ENCODE measurements at regions not wholly inside any gene's neighbourhood (a gene's known extent, or its start where the extent isn't known, plus 50 kb on each side); places are given as distances from the start of the nearest gene placed in this dataset.
"Not testable (repeated sequence)": the region's sequence is repeated elsewhere in the genome, so short reads cannot be mapped to it uniquely, and the experiment has no call there.

- DNase-seq, result not testable (repeated sequence)
Observed at GRCh38 chr16:88202856-88203681, 179.7 kb upstream of the ZNF469 start.

DNA sequence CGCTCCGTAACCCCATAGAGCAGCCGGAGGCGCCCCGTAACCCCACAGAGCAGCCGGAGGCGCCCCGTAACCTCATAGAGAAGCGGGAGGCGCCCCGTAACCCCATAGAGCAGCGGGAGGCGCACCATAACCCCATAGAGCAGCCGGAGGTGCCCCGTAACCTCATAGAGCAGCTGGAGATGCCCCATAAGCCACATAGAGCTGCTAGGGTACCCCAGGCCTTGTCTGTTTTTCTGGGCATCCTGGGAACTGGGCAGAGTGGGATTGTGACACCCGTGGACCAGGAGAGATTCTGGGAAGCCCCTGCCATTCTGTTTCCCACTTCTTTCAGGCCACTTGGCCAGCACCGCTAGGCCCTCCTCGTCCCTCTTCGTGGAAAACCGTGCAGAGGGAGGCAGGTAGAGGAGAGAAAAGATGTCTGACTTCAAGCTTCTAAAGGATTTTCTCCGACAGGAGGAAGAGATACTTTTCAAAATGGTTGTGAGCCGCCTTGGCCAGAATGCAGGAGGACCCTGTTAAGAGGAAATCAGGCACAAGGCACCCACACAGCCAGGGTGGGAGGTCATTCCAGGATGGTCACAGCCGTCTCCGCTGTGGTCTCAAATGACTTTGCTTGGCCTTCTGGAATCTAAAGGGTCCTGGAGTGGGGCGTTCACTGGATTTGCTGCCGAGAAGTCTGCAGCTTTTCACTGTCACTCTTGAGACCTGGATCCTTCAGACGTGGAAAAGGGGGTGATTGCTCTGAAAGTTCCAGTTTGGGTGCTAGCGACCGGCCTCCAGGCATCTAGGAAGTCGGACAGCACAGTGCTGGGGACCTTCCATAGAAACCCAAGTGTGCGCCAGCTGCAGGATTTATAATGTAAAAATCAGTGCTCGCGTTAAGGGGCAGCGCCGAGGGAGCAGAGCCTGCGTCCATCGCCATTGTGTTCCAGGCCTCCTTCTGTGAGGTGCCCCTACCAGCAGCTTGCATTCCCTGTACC is 178.3 kb upstream of the ZNF469 start:
- not testable (repeated sequence) for DNase-seq

- DNase-seq, result not testable (repeated sequence)
Observed at GRCh38 chr16:88205482-88205881, 177.3 kb upstream of the ZNF469 start.

GRCh38 chr16:88206006-88206405 is 176.8 kb upstream of the ZNF469 start:
- not testable (repeated sequence) for DNase-seq

- not testable (repeated sequence) for DNase-seq
Observed at GRCh38 chr16:88206516-88206915, 176.2 kb upstream of the ZNF469 start.

GRCh38 chr16:88208112-88208511 is 174.6 kb upstream of the ZNF469 start:
- no peak for DNase-seq

DNA sequence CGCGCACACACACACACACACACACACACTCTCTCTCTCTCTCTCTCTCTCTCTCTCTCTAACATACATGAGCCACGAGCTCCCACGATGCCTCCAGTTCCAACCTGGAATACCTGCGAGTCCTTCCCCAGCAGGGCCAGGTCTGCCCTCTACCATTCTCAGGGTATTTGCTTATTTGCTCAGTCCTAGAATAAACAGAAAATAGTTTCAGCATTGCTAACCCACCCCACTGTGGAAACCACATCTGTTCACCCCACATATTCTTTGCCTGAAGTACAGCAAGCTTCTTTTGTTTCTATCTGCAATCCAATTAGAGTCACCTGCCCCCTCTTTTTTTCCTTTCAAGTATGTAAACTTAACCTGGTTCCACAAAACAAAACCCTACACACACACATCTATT is 174.0 kb upstream of the ZNF469 start:
- DNase-seq, result not testable (repeated sequence)

- not testable (repeated sequence) for DNase-seq
Observed at GRCh38 chr16:88209579-88209978, 173.2 kb upstream of the ZNF469 start.

GRCh38 chr16:88213937-88214336 is 168.8 kb upstream of the ZNF469 start:
- peak; percentile 11 for DNase-seq

DNA sequence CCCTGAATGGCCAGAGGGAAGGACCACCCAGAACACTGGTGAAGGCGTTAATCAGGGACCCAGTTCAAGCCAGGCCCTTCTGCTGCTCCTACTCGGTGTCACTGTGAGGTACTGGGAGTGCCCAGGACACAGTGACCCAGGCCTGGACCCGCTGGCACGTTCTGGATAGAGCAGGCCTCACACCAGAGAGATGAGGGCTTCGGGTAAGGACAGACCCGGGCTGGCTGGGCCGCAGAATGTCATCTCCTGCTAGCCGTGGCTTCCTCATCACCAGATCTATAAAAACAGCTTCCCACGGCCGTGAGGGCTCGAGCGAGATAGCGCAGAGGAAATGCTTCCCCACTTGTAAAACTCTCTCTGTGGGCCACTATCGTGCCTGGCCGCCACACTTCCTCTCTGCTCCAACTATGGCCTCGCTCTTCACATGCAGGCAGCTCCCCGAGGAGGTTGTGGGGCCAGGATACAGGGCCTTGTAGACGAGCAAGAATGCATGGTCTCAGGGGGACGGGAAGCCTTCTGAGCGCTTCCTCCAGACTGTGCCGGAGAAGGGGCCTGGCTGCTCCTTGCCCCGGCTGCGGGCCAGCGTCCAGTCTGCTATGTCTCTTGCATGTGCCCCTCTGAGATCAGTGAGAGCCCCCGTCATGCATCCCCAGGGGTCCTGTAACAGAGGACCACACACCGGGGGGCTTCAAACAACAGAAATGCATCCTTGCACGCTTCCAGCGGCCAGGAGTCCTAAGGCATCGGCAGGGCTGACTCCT is 161.6 kb upstream of the ZNF469 start:
- DNase-seq, result not testable (repeated sequence)

DNA sequence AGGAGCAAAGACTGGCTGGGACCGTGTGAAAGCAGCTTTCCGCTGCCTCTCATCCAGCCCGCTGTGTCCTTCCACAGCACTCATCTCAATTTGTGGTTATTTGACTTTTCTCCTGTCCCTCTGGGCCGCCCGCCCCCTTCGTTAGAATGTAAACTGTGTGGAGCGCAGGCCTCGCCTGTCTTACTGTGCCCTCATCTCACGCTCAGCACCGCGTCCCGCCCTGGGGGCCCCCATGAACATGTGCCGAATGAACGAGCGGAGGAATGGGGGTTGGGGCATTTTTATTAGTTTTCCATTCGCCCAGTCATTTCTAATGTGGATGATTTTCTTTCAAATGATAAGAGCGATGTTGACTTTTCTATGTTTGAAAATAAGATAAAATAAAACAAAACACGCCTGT is 159.1 kb upstream of the ZNF469 start:
- DNase-seq, result not testable (repeated sequence)

DNA sequence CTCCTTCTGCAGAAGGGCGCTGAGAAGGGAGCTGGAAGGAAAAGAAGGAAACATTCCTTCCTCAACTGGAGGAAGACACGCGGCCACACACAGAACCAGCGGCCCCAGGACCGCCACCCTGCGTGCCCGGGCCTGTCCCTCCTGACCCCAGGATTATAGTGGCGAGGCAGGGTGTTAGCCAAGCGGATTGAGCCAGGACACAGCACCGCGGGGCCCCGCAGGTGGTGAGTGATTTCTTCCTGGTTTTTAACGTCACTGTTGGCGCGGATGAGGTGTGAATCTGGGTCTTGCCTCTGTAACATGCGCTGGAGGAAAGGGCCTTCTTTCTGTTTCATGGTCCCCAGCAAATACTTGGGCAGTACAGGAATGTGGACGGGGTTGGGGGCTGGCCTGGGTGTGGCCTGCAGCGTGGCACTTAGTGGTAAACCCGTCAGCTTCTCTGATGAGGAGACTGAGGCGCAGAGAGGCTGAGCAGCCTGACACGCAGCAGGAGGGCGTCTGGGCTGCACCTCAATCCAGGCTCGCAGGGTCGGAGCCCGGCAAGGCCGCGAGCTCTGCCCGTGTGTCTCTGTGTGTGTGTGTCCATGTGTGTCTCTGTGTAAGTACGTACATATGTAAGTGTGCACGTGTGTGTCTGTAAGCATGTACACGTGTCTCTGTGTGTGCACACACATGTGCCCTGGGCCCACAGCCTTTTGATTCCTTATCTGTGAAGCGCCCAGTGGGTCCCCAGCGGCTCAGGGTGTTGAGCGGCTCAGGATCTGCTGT is 158.4 kb upstream of the ZNF469 start:
- DNase-seq, result not testable (repeated sequence)

DNA sequence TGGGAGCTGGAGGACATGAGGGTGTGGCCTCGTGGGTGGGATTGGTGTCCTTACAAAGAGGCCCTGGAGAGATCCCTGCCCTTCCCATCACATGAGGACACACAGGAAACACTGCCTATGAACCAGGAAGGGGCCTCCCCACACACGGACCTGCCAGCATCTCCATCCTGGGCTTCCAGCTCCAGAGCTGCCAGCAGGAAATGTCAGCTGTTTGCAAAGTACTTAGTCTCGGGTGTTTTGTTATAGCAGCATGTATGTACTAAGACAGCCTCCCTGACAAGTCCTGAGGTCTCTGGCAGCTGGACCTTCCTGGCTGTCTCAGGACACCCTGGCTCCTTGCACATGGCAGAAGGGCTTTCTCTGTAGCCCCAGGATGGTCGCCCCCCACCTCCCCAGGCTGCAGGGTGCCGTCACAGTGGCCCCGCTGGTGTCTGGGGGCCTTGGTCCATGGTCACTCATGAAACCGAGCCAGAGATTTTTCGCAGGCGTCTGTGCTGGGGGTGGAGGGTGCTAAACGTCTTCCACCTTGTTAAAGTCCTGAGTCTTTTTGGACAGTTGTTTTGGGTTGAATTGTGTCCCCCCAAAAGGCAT is 157.0 kb upstream of the ZNF469 start:
- not testable (repeated sequence) for DNase-seq

- not testable (repeated sequence) for DNase-seq
Observed at GRCh38 chr16:88226302-88226701, 156.5 kb upstream of the ZNF469 start.

DNA sequence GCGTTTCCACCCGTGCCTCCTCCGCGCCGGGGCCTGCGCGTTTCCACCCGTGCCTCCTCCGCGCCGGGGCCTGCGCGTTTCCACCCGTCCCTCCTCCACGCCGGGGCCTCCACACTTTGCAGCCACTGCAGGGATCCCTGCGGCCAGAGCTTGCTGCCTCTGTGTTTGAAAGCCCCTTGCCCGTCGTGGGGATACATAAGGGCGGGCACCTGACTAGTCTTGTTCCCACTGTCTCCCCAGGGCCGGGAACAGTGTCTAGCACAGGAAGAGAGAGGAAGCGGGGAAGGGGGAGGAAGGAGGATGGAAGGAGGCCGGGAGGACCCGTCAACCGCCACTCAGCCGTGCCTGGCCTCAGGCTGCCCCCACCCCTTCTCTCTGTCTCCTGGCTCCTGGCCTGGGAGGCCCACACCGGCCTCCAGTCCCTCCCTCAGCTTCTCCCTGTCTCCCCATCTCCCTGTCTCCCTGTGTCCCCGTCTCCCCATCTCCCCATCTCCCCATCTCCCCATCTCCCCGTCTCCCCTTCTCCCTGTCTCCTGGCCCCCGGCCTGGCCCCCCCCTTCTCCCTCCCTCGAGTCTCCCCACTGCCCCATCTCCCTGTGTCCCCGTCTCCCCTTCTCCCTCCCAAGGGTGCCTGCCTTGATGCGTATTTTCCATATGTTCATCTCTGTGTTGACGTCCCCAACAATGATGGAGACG is 155.6 kb upstream of the ZNF469 start:
- not testable (repeated sequence) for DNase-seq

GRCh38 chr16:88227722-88228482 is 154.9 kb upstream of the ZNF469 start:
- DNase-seq, result not testable (repeated sequence)

DNA sequence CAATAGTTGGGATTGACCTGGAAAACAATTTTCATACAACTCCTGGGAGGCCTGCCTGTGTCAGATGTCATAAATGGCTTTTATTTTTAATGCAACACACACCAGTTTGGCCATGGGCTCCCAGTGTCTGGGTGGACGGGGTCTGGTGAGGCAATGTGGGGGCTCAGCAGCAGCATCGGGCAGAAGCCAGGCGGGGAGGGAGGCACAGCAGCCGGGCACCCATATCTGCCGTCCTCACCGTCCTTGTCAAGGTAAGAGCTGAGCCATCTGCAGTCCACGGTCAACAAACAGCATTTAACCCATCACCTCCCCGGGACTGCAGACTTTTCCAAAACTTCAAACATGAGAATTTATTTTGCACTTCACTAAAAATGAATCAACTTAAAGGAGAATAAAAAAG is 154.0 kb upstream of the ZNF469 start:
- DNase-seq, result not testable (repeated sequence)

DNA sequence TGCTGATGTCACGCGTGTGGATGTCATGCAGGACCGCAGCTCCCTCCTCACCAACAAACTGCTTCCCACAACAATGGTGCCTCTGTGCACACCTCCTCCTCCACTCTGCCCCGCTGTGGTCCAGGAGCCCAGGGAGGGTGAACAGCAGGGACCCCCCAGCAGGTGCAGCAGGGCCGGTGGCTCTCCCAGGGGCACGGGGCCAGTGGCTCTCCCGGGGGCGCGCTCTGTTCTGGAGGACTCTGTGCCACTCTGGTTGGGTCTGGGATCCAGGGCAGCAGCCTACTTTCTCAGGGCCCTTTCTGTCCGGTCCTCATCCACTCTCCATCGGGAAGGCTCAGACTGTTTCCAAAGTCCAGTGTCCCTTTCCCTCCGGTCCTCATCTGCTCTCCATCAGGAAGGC is 153.0 kb upstream of the ZNF469 start:
- DNase-seq, result not testable (repeated sequence)

- not testable (repeated sequence) for DNase-seq
Observed at GRCh38 chr16:88230276-88230966, 152.3 kb upstream of the ZNF469 start.
